ENCODE measurements at regions not wholly inside any gene's neighbourhood (a gene's known extent, or its start where the extent isn't known, plus 50 kb on each side); places are given as distances from the start of the nearest gene placed in this dataset.

DNA sequence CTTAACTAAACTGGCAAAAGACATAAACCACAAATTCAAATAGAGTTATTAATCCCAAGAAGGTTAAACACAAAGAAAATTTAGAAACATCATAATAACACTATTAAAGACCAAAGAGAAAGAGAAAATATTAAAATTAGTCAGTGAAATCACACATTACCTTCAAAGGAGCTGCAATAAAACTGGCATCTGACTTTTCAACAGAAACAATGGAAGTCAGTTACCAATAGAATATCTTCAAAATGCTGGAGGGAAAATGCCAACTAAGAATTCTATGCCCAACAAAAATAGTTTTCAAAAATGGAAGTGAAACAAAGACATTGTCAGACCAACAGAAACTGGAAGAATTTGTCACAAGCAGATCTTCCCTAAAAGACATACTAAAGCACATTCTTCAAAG, 68.7 kb upstream of the RNF7 start:
- TF ChIP-seq, protein P1, sequence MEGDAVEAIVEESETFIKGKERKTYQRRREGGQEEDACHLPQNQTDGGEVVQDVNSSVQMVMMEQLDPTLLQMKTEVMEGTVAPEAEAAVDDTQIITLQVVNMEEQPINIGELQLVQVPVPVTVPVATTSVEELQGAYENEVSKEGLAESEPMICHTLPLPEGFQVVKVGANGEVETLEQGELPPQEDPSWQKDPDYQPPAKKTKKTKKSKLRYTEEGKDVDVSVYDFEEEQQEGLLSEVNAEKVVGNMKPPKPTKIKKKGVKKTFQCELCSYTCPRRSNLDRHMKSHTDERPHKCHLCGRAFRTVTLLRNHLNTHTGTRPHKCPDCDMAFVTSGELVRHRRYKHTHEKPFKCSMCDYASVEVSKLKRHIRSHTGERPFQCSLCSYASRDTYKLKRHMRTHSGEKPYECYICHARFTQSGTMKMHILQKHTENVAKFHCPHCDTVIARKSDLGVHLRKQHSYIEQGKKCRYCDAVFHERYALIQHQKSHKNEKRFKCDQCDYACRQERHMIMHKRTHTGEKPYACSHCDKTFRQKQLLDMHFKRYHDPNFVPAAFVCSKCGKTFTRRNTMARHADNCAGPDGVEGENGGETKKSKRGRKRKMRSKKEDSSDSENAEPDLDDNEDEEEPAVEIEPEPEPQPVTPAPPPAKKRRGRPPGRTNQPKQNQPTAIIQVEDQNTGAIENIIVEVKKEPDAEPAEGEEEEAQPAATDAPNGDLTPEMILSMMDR (conservative IDR thresholded peaks at IDR 0.05; ENCODE audit: low read length) = no peak
- TF ChIP-seq EZH2phosphoT487 (IDR thresholded peaks at IDR 0.05; ENCODE audit: borderline replicate concordance, low read depth, low read length) = no peak

All from OCI-LY7 (cell line).